Suppressor macrophage treated with lipopolysaccharide for 1 hour (primary cell): ENCODE measurements at regions not wholly inside any gene's neighbourhood (a gene's known extent, or its start where the extent isn't known, plus 50 kb on each side); places are given as distances from the start of the nearest gene placed in this dataset.

ENCODE experiments used
- DNase-seq, 3 donors: peaks; one replicate each; pipeline ENCODE4 v3.0.0-alpha.2; 2020 to 2022

DNA sequence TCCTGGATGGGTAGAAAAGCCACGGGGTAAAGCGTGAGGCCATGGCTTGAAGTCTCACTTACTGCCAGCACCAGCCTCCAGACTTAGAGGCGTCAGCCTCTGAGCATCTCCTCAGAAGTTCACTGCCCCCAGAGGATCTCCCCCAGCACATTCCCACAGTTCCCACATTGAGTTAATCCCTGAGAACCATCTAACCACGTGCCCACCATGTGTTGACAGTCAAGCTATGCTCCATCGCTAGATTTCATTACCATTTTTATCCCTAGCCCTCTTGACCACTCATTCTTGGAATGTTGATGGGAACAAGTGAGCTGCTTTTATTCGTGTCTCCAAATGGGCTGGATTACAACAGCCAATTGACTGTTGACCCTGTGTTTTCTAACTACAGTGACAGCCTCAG lies 283.3 kb upstream of the IRX1 start:
- no peak for DNase-seq

DNA sequence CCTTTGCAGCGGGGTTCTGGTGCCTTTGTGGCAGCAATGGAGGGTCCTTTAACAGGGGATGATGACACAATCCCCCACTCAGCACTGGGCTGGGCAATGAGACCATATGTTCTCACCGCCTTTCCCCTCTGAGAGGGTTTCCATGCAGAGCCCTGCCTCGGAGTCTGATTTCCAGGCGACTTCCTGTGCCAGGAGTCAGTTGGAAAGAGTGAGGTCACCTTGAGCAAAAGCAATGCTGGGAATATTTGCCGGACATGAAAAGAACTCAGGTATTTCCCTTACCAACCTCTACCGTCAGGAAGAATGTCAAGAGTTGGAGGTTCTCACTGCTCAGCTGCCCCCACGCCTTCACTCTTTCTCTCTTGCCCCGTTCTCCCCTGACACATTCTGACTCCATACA lies 284.2 kb upstream of the IRX1 start:
- no peak for DNase-seq

DNA sequence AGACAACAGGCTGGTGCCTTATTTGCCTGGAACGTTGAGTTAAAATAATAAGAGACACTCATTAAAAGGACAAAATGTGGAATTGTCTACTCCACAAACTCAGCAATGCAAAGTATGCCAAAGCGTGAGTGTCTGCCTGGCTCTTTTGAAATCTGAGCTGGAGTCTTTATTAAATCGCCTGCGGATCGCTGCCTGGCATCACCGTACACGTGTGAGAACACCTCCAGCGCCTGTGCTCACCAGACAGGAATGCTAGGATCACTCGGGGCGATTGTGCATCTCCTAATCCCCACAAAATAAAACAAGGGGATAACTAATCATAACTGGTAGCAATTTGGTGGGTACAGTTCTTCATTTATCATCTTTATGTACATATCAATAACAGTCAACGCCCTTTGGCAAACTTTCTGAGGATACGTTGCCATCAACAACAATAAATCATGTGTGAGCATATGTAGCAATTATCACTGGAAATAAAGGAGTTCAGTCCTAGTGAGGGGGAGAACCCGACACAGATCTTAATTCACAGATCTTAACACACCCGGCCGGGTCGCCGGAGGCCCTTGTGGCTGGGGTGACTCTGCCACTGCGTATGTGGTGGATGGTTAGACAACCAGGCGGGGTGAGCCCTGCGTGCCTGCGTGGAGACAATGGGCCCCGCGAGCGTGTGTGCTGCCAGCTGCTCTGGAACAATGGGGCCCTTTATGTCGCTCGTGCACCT lies 284.9 kb upstream of the IRX1 start:
- DNase-seq: no peak

DNA sequence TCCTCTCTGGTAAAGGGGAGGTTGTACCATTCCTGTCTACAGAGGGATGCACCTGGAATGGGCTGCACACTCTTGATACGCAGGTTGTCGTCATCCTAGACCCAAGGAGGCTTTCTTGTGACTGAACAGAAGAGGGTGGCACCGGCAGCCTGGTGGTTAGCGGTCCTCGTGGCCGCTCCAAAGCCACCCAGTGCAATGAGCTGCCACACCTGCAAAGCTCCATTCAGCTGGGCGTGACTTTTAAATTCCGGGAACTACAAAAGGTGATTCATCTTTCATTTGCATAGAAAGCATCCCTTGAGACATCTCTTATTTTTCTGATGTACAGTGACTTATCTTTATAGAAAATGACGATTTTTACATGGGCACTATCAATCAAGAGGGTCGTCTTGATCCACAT lies 286.1 kb upstream of the IRX1 start:
- no peak for DNase-seq

DNA sequence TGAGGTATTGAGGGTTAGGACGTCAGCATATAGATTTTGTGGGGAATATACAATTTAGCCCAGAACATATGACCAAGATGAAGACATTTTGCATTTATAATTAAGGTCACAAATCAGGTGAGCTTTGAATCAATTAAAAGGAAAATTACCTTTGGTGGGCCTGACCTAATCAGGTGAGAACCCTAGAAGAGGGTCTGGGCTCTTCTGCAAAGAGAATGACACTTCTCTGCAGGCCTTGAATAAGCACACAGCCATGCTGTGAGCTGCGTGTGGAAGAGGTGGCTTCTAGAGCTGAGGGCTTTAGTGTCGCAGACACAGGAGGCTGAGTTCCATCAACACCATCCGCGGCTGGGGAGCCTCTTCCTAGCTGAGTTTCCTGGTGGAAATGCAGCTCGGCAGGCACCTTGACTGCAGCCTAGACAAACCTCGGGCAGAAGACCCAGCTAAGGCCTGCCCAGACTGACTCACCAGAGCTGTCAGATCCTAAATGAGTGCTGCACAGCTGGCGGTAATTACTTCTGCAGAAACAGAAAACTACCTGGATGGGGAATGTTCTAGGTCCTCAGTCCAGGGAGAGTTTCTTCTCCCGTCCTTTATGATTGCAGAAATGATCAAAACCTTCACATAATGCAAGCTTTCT lies 287.5 kb upstream of the IRX1 start:
- DNase-seq: no peak

DNA sequence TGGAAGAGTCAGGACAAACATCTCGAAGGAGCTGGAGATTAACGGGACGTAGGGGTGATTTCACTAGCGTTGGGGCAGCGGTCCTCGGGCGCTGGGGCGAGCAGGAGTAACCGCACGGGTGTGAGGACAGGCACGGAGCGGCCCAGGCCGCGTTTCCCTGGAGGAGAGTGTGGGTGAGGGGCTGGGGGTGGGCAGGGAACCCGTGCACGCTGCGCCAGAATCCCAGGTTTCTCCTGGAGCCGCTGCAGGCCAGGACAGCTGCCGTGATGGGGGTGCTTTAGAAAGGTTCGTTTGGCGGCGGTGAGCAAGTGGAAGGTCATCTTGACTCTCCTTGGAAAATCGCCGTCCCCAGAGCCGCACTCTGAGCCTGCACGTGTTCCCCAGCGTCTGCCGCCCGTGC lies 290.2 kb upstream of the IRX1 start:
- no peak for DNase-seq

DNA sequence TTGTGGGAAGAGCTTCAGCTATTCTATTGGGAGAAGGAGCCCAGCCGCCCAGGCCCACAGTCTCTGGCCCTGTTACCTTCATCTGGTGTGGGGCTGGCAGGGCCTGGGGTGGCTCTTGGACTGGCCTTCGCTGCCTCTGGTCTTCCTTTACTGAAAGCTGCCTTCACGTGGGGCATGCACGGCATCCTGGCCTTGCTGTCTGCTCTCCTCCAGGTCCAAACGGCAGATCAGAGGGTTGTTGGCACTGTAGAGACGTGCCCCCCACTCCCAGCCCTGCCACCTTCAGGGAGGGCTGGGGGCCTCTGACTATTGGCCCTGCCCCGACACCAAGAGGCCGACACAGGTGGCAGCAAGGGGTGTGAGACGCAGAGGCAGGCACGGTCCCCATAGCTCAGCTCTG lies 291.3 kb upstream of the IRX1 start:
- no peak for DNase-seq

DNA sequence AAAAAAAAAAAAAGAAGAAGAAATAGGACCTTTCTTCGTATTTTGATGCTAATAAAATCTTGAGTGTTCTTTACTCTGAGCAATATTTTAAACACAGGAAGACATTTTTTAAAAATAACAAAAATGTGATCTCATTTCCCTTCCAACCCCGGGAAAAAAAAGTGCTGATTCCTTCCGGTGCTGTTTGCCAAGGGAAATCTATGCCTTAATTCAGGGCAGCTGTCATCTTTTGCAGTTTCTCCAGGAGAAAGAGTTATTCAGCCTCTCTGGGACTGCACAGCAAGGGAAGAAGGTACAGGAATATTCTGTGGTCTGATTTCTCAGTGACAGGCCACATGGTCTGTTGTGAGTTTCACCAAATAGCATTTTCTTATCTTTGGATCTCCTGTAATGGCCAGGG lies 291.9 kb upstream of the IRX1 start:
- DNase-seq: no peak

DNA sequence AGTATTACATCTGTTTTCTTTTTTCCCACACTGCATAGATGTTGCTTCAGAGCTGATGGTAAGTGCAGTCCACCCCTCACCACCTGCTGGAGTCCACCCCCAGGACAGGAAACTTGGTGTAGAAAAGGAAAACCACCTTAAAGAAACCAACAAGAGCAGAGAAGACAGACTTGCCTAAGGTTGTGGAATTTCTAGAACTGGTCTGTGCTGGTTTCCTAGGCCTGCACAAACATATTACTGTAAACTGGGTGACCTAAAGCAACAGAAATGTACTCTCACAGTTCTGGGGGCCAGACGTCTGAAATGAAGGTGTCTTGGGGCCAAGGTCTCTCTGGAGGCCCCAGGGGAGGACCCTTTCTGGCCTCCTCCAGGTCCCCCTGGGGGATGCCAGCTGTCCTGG lies 293.4 kb upstream of the IRX1 start:
- no peak for DNase-seq

DNA sequence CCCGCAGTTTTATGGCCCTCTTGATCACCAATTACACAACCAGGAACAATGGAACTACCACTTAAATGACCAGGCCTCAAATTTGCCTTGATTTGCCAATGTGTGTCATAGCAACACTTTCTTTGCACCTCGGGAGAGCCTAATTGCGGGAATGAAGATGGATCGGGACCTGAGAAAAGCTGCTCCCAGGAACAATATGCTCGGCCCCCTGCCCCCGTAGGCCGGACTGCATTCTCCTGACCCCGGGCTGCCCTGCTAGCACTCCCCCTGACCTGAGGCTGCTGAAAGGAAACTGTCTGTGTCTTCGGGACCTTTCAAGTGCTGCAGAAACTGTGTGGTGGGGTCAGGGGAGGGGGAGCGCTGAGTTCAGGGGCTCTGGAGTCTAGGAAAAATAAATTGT lies 294.3 kb upstream of the IRX1 start:
- DNase-seq: no peak

DNA sequence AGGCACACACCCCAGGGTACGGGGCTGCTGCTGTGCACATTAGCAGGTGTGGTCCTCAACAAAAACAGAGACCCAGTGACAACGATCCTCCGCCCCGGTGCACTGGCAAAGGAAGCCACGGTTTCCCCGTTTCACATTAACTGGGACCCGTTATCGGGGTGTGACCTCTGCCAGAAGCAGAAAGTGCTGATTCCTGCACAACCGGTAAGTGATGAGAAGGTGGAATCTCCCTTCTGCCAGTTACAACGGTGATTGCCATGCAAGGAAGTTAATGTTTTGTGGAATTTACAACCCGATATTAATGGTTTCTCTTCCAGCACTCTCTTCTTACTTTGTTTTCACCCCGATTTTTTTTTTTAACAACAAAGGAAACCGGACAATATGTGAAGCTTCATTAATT lies 294.9 kb upstream of the IRX1 start:
- DNase-seq: no peak

DNA sequence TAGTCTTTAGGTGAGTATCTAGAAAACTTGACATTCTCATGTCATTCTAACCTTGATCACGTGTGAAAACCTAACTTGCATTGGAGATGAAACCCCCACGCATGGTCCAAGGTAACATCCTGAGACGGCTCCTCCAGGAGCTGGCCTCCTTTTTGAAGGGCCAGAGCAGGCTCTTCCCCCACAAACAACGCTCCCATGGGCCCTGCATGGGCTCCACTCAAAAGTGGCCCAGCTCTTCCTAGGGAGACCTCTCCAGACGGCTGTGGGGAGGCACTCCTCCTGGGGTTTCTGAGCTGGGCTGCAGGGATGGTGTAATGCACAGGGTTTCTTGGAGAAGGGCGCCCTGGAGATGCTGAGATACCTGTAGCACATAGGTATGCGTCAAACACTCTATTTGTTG lies 296.2 kb upstream of the IRX1 start:
- no peak for DNase-seq

DNA sequence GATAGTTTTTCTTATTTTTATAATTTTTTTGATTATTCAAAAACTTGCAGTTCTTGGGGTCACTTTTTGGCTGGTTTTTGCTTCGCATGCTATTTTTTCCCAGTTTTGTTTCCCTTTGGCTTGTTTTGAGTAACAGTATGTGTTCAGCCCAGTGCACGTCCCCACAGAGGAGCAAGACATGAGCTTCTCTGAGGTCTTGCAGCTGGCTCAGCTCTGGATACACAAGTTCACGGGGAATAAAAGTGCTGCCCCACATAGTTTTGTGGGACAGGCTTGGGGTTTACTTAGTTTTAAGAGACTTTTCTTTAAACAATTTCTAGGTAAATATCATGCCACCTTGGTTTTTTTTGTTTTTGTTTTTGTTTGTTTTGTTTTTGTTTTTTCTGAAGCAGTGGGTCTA lies 297.8 kb upstream of the IRX1 start:
- no peak for DNase-seq

DNA sequence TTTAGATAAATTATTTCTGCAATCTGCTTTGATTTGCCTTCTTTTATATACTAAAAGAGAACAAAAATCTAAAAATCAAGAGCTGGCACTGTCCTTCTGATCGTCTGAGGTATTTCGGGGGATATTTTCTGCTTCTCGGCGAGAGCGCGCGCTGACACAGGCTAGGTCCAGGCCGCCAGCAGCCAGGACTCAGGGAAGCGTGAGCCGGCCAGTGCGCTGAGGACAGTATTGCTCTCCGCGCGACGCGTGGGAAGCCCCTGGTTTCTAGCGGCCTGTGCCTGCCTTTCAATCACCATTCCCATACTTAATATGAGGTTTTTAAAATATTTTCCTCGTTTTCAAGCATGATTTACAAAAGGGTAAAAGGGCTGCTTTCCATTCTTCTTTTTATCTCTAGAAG lies 307.3 kb upstream of the IRX1 start:
- no peak for DNase-seq

DNA sequence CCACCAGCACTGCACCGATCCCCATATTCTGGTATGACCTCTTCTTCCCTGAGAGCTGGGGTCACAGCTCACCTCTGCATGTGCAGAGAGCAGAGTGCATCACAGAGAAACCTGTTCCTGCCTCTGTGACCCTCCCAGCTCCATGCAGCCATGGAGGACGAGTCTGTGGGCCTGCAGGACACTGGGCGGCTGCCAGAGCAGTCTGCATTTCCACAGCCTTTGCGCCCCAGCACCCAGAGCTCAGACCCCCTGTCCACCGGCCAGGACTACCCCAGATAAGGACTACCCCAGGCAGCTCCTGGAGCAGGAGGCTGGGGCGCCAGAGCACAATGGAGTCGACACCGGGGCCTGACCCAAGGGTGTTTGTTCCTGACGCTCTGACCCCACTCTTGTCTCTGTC lies 308.1 kb upstream of the IRX1 start:
- no peak for DNase-seq

DNA sequence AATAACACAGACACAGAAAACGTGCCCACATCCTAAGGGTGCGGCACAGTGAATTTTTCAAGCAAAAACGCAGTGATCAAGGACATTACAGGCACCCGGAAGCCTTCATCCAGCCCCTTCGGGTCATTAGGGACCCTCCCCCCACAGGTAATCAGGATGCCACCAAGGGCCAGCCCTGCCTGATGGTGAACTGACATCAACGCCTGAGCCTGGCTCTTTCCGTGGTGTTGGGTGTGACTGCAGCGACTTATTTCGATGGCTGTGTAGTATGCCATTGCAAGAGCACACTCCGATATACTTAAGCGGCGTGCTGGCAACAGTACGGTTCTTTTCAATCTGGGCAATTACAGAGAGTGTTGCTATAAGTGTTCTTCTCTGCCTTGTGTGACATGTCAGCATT lies 310.0 kb upstream of the IRX1 start:
- DNase-seq: no peak

DNA sequence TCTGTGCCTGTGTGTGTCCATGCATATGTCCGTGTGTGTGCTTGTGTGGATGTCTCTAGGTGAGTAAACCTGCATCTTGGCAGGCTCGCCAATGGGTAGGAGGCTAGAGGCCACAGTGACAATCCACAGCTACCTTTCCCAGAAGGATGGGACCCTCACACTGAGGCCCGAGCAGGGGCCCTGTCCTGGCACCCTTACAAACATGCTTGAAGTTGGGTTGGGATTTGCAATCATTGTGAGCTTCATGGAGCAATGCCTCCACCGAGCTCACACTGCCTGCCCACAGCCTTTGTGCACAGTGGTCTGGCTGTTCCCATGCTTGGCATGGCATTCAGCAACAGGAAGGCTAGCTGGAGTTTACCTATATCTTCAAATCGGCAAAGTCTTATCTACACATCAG lies 311.1 kb upstream of the IRX1 start:
- DNase-seq: no peak

DNA sequence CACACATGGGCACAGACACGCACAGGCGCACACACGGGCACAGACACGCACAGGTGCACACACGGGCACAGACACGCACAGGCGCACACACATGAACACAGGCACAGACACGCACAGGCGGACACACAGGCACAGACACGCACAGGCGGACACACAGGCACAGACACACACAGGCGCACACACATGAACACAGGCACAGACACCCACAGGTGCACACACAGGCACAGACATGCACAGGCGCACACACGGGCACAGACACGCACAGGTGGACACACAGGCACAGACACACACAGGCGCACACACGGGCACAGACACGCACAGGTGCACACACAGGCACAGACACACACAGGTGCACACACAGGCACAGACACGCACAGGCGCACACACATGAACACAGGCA lies 312.8 kb upstream of the IRX1 start:
- DNase-seq: no peak

DNA sequence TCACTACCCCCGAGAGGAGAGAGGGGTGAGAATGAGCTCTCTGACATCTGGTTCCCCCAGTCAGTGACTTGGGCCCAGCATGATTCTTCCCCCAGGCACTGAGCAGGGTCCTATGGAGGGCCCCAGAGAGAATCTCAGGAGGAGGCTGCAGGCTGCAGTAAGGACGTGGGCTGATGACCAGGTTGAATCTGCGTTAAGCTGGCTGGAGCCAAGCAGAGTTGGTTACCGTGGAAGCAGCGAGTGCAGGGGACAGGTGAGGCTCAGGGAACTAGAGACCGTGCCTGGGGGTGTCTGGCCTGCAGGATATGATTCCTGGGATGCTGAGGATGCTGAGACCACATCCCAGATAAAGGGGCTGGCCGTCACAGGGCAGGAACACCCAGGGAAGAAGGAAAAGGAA lies 314.3 kb upstream of the IRX1 start:
- DNase-seq: no peak

DNA sequence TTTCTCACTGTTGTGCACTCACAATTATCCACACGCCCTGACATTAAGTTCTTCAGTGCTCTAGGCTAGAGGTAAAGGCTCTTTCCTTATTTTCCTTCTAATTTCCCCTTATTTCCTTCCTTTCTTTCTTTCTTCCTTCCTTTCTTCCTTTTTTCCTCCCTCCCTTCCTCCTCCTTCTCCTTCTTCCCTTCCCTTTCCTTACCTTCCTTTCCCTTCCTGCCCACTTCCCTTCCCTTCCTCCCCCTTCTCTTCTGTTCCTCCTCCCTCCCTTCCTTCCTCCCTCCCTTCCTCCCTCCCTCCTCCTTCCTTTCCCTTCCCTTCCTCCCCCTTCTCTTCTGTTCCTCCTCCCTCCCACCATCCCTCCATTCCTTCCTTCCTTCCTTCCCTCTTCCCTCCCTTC lies 317.0 kb upstream of the IRX1 start:
- DNase-seq: no peak

DNA sequence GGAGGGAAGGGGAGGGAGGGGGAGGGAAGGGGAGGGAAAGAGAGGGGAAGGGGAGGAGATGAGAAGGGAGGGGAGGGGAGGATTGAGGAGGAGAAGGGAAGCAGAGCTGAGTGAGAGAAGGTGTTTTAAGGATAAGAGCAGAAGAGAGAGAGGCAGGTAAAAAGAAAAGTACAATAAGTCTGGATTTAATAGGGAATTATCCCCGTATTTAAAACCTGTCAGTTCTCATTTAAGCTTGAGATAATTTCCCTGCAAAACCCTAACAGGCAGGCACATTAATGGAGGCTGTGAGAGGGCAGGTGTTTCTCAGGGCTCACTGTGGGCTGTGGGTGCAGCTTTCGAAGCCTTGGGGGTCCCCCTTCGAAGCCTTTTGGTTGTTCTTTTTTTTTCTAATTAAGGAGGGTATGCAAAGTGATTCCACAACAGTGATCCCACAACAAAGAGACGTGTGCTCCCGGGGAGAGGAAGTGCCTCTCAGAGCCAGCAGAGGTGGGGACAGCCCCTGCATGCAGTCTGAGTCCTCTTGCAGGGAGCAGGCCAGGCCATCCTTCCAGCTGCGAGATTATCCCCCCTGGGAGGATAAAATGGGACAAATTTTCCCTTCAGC lies 317.9 kb upstream of the IRX1 start:
- DNase-seq: no peak

DNA sequence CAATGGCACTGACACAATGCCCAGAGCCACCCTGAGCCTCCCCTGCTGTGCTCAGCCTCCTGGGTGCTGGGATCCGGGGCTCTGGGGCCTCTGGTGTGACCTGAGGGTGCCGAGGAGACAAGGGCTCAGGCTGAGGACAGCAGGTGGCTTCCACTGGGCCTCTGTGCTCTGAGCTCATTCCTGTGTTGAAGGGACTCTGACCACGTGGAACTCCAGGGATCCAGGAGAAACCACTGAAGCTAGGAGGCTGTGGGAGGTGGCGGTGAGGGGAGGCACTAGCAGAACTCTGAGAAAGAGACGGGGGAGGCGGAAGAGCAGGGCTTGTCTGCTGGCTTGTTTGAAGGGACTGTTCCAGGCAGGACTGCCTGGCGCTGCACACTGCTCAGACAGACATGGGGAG lies 318.7 kb upstream of the IRX1 start:
- DNase-seq: no peak

DNA sequence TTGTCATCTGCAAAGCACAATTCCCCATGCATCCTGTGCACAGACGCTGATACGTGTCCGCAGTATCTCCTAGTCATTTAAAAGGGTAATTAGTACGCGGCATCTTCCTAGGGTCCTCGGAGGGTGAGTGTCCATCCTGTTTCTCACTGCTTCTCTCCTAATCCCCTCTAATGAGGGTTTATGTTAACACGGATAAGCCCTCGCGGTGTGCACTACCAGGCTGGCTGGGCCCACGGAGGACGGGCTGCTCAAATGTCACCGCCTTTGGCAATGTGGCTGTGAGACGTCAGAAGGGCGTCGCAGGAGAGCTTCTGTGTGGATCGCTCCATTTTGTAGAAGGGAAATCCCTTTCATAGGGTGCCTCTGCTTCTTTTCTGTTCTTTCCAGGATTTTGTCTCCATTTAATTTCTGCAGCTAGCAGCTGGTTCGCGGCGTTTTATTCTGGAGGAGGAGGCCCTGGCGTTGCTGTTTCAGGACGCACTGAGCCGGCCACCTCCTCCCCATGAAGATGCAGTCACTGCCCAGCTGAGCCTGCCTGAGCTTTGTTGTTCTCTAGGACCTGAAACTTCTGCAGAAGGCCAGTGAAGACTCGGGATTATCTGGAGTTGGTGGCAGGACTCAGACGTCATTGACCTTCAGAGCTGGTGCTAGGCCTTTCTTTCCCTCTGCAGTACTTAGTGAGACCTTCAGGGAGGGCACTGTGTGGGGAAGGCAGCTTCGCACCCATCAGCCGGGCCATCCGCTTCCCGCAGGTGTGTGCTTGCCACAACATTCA lies 326.1 kb upstream of the IRX1 start:
- no peak for DNase-seq

DNA sequence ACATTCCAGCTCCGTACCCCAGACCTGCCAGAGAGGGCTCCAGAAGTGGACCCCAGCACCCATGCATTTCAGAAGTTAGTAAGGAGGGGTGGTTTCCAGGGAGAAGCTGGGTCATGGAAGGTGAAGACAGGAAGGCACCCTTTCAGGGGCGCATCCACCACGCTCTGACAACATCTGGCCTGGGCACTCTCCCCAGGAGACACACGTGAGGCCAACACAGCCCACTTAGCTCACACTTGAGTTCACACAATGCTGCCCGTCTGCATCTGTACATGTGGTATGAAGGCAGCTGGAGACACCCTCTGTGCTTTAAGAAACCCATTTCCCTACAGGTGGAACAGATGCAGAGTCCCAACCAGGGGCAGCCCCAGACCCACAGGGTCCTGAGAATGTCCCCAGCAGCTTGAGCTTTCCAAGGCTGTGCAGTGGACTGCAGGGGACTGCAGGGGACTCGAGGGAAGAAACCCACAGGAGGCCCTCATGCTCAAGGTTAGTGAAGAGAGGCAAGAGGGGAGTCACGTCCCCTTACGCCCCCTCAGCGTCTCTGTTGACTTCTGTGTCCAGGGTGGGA lies 326.8 kb upstream of the IRX1 start:
- DNase-seq: no peak
